NCI-H748 treated with DMSO at 0.1 percent for 48 hours (cell line): ENCODE measurements at regions not wholly inside any gene's neighbourhood (a gene's known extent, or its start where the extent isn't known, plus 50 kb on each side); places are given as distances from the start of the nearest gene placed in this dataset.
"Not testable (repeated sequence)": the region's sequence is repeated elsewhere in the genome, so short reads cannot be mapped to it uniquely, and the experiment has no call there.

Experiments used
- DNase-seq: peaks from one replicate; lab custom pipeline; 2025; lab: John Stamatoyannopoulos, UW

GRCh38 chr14:85077716-85078115 lies 452.2 kb upstream of the FLRT2 start:
- not testable (repeated sequence) for DNase-seq

GRCh38 chr14:85079842-85080730 lies 449.9 kb upstream of the FLRT2 start:
- DNase-seq, result no peak

- no peak for DNase-seq
These were observed 445.6 kb upstream of the FLRT2 start for GRCh38 chr14:85084344-85084743.

- DNase-seq, result no peak
These were observed 444.0 kb upstream of the FLRT2 start for GRCh38 chr14:85085981-85086380.

- DNase-seq, result no peak
These were observed 442.7 kb upstream of the FLRT2 start for GRCh38 chr14:85087201-85087600.

GRCh38 chr14:85088192-85088591 lies 441.8 kb upstream of the FLRT2 start:
- DNase-seq, result no peak

GRCh38 chr14:85090681-85091080 lies 439.3 kb upstream of the FLRT2 start:
- no peak for DNase-seq

GRCh38 chr14:85093631-85094330 lies 436.2 kb upstream of the FLRT2 start:
- DNase-seq, result no peak

- DNase-seq, result no peak
These were observed 427.4 kb upstream of the FLRT2 start for GRCh38 chr14:85102591-85102990.

GRCh38 chr14:85106506-85106905 lies 423.4 kb upstream of the FLRT2 start:
- no peak for DNase-seq

GRCh38 chr14:85112762-85113161 lies 417.2 kb upstream of the FLRT2 start:
- no peak for DNase-seq

- DNase-seq, result no peak
These were observed 414.0 kb upstream of the FLRT2 start for GRCh38 chr14:85115921-85116320.

GRCh38 chr14:85118274-85118673 lies 411.7 kb upstream of the FLRT2 start:
- DNase-seq, result no peak

- DNase-seq, result peak; percentile 55
These were observed 407.3 kb upstream of the FLRT2 start for GRCh38 chr14:85122690-85123089.

GRCh38 chr14:85123755-85124154 lies 406.2 kb upstream of the FLRT2 start:
- DNase-seq, result no peak

- DNase-seq, result no peak
These were observed 405.2 kb upstream of the FLRT2 start for GRCh38 chr14:85124631-85125290.

- no peak for DNase-seq
These were observed 404.7 kb upstream of the FLRT2 start for GRCh38 chr14:85125291-85125670.

- no peak for DNase-seq
These were observed 400.0 kb upstream of the FLRT2 start for GRCh38 chr14:85129921-85130320.

GRCh38 chr14:85131226-85131922 lies 398.6 kb upstream of the FLRT2 start:
- peak; percentile 52 for DNase-seq

- no peak for DNase-seq
These were observed 387.0 kb upstream of the FLRT2 start for GRCh38 chr14:85142982-85143381.

- DNase-seq, result no peak
These were observed 383.2 kb upstream of the FLRT2 start for GRCh38 chr14:85146779-85147178.

GRCh38 chr14:85150166-85150565 lies 379.8 kb upstream of the FLRT2 start:
- no peak for DNase-seq
